COR-L47 (cell line): ENCODE measurements at regions not wholly inside any gene's neighbourhood (a gene's known extent, or its start where the extent isn't known, plus 50 kb on each side); places are given as distances from the start of the nearest gene placed in this dataset.
"Not testable (repeated sequence)": the region's sequence is repeated elsewhere in the genome, so short reads cannot be mapped to it uniquely, and the experiment has no call there.

ENCODE experiments used
- DNase-seq: peaks from one replicate; lab custom pipeline; 2025; lab: John Stamatoyannopoulos, UW

- DNase-seq = no peak
Measured at GRCh38 chr18:71370671-71371445, 1082.0 kb downstream of the SOCS6 start.

DNA sequence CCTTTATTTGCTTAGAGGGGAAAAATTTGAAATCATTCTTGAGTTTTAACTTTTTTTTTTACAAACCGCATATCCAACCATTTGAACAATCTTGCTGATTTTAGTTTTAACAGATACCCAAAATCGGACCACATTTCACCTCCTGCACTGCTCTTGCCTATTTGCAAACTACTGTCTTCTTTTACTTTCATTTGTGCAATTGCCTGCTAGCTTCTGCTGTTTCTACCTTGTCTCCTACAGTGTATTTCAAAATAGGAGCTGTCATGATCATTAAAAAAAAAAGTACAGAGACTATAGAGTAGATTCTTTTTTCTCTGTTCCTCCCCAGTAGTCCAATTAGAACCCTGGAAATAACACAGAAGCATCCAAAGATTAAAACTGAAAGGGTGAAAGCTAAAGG, 1081.2 kb downstream of the SOCS6 start:
- DNase-seq = no peak

DNA sequence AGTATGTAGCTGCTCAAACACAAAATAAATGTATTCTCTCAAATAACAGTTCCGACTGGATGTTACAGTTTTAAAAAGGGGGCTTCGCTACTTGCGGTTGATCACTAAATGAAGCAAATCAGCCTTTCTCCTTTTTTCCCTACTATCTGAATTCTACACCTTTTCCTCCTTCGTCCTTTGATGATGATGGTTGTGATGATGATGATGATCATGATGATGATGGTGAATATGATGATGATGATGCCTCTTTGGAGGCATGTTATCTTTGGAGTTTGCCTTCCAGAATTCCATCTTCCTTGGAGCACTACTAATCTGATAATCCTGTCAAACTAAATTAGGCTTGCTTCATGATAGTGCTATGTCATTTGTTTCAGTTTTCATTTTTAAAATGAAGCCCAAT, 1073.3 kb downstream of the SOCS6 start:
- DNase-seq = no peak

GRCh38 chr18:71355599-71355998, 1066.8 kb downstream of the SOCS6 start:
- DNase-seq = not testable (repeated sequence)

GRCh38 chr18:71352618-71353017, 1063.8 kb downstream of the SOCS6 start:
- DNase-seq = no peak

DNA sequence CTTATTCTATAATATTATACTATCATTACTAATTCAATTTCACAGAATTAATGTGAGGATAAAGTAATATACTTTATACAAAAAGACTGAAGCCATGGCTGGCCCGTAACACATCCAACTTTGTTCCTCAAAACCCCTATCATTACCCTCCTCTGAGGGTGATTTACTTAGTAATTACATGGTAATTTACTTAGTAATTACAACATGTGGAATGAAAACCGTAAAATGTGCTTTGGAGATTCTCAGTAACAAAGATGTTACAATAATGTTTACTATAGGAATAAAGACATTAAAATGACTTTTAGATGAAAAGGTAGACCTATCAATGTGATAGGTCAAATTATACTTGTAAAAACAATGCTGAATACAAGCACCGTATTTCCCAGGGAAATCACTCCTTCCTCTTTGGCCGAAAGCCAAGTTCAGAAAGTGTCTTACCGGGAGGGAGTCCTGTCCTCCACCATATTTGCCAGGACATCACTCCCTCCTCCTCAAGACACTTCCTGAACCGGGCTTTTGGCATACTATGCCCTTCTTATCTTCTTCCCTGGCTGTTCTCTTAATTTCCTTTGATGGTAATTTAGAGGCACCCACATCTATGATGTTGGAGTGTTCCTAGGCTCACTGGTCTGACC, 1047.8 kb downstream of the SOCS6 start:
- peak; percentile 87 for DNase-seq

- DNase-seq = no peak
Measured at GRCh38 chr18:71329563-71329962, 1040.7 kb downstream of the SOCS6 start.

- DNase-seq = no peak
Measured at GRCh38 chr18:71329114-71329513, 1040.3 kb downstream of the SOCS6 start.

DNA sequence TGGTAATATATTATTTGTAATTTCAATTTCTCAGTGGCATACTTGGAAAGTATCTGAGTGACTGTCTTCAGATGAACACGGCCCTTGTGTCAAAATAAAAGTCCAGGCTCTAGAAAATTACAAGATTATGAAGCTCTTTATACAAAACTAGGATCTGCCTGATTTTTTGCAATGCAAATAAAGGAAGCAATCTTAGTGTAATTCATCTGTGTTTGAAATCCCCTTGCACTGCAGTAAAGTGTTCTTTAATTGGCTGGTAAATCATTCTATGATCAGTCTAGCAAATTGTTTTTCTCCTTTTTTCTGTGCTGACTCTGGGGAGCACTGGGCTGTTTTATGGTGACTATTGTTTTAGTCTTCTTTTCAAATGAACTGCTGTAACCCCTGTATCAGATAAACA, 1039.0 kb downstream of the SOCS6 start:
- no peak for DNase-seq

GRCh38 chr18:71327441-71327840, 1038.6 kb downstream of the SOCS6 start:
- DNase-seq = no peak

- no peak for DNase-seq
Measured at GRCh38 chr18:71326826-71327225, 1038.0 kb downstream of the SOCS6 start.

DNA sequence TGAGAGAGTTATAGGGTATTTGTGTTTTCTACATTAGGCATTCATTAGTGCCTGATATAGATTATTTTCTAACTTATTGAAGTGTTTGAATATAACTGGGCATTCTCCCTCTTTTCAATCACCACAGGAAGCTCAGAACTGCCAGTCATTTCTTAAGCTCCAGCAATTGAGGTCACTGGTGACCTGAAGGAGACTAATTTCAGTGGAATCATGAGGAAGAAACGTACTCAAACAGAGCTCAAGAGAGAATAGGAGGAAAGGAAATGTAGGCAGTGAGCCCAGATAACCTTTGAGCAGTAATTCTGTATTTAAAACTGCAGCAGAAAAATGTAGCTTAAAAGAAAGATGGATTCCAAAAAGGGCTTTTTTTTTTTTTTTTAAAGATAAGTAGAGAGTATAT, 1035.5 kb downstream of the SOCS6 start:
- DNase-seq = no peak

DNA sequence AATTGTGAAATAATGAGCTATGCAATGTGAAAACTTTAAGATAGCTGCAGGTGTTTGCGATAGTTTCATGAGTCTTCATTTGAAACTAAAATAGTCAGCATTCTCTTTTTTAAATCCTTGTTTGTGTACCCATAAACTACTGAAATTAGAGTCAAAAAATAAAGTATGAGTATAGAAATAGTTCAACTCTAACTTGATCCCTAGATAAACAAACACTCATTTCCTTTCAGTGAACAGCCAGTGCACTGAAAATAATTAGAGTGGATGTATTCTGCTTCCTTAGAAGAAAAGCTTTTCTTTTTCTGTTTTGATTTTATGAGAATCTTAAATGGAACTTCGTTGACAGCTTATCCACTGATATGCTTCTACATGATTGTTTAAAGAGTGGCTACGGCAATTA, 1033.4 kb downstream of the SOCS6 start:
- no peak for DNase-seq

GRCh38 chr18:71321319-71321718, 1032.5 kb downstream of the SOCS6 start:
- DNase-seq = no peak

GRCh38 chr18:71304856-71305255, 1016.0 kb downstream of the SOCS6 start:
- no peak for DNase-seq

GRCh38 chr18:71303743-71304142, 1014.9 kb downstream of the SOCS6 start:
- not testable (repeated sequence) for DNase-seq

GRCh38 chr18:71301596-71301995, 1012.8 kb downstream of the SOCS6 start:
- no peak for DNase-seq

DNA sequence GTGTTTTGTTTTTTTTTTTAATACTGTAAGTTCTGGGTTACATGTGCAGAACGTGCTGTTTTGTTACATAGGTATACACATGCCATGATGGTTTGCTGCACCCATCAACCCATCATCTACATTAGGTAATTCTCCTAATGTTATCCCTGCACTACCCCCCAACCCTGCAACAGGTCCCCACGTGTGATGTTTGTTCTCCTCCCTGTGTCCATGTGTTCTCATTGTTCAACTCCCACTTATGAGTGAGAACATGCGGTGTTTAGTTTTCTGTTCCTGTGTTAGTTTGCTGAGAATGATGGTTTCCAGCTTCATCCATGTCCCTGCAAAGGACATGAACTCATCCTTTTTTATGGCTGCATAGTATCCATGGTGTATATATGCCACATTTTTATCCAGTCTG, 1005.4 kb downstream of the SOCS6 start:
- not testable (repeated sequence) for DNase-seq

- no peak for DNase-seq
Measured at GRCh38 chr18:71293322-71293721, 1004.5 kb downstream of the SOCS6 start.

DNA sequence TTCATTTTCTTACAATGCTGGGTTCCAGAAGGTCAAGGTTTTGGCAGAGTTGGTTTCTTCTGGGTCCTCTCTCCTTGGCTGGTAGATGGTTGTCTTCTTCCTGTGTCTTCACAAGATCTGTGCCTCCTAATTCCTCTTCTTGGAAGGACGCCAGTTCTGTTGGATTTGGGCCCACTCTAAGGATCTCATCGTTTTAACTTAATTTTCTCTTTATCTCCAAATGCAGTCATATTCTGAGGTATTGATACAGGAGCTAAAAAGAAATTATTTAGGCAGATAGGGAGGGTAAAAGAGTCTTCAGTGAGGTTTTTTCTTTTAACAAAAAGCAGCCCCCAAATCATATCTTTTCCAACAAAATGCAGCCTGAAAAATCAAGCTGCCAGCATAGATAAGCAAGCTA, 998.4 kb downstream of the SOCS6 start:
- no peak for DNase-seq

- no peak for DNase-seq
Measured at GRCh38 chr18:71252351-71252865, 963.6 kb downstream of the SOCS6 start.

DNA sequence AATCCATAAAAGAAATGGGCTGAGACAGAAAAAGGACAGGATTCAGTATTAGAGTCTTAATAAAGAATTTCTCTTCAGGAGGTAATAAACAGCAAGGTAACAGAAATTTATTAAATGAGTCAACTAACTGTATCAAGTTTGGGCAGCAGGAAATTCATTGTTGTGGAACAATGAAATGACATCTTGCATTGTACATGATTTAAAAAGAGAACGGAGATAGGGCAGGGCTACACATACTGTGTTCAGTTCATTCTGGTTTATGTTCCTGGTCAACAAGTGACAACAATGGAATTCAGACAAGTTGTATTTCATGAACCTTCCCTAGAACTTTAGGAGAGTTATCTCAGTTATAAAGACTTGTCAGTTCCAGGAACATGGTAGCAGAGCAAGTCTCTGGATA, 961.3 kb downstream of the SOCS6 start:
- no peak for DNase-seq

- no peak for DNase-seq
Measured at GRCh38 chr18:71249791-71250190, 960.9 kb downstream of the SOCS6 start.

GRCh38 chr18:71242981-71243380, 954.1 kb downstream of the SOCS6 start:
- no peak for DNase-seq
